Liver (tissue), 8 donors: ENCODE measurements at regions not wholly inside any gene's neighbourhood (a gene's known extent, or its start where the extent isn't known, plus 50 kb on each side); places are given as distances from the start of the nearest gene placed in this dataset.

Experiments
- DNase-seq: peaks from one replicate; pipeline ENCODE4 v3.0.0-alpha.2; 2017; ENCODE audit warnings: low spot score
- H3K27ac ChIP-seq, 2 donors: one replicate each; pipeline ENCODE4 v1.7.0; 2013; ENCODE audit warnings: inconsistent platforms in 2 of 2, low read length in 2 of 2, control low read depth in 1 of 2, low read depth in 1 of 2, mild to moderate bottlenecking in 1 of 2
- H3K27me3 ChIP-seq, 4 donors: one replicate each; pipeline versions ENCODE4 v1.6.1 to v1.7.0; 2013; ENCODE audit warnings: low read length in 3 of 4, inconsistent platforms in 1 of 4, mild to moderate bottlenecking in 1 of 4, moderate library complexity in 1 of 4; ENCODE audit not compliant: control insufficient read depth in 4 of 4, insufficient read depth in 4 of 4
- H3K36me3 ChIP-seq, 4 donors: one replicate each; pipeline versions ENCODE4 v1.6.1 to v1.7.0; 2013; ENCODE audit warnings: low read length in 3 of 4, mild to moderate bottlenecking in 3 of 4, low read depth in 1 of 4, moderate library complexity in 1 of 4; ENCODE audit not compliant: control insufficient read depth in 4 of 4, insufficient read depth in 3 of 4
- H3K4me1 ChIP-seq, 4 donors: one replicate each; pipeline versions ENCODE4 v1.6.1 to v1.7.0; 2013; ENCODE audit warnings: low read length in 3 of 4, mild to moderate bottlenecking in 3 of 4, moderate library complexity in 1 of 4; ENCODE audit not compliant: control insufficient read depth in 4 of 4, insufficient read depth in 4 of 4
- H3K4me3 ChIP-seq, 3 donors: one replicate each; pipeline versions ENCODE4 v1.6.1 to v1.7.0; 2013; ENCODE audit warnings: low read length in 3 of 3, control low read depth in 1 of 3, low read depth in 1 of 3, mild to moderate bottlenecking in 1 of 3
- H3K9ac ChIP-seq, 2 donors: one replicate each; pipeline ENCODE4 v1.7.0; 2013; ENCODE audit warnings: low read length in 2 of 2, mild to moderate bottlenecking in 2 of 2, moderate library complexity in 2 of 2, control low read depth in 1 of 2, low read depth in 1 of 2
- H3K9me3 ChIP-seq, 4 donors: one replicate each; pipeline versions ENCODE4 v1.6.1 to v1.7.0; 2013; ENCODE audit warnings: low read length in 3 of 4; ENCODE audit not compliant: control insufficient read depth in 4 of 4
- CTCF ChIP-seq: fragments of 150-350 bp; IDR thresholded peaks from 2 replicates; pipeline ENCODE4 v1.5.1; 2017; ENCODE audit warnings: improper control_type of control experiment, low read depth, low read length; ENCODE audit not compliant: missing input control
- FOXA1 ChIP-seq: IDR thresholded peaks from 2 replicates; pipeline ENCODE4 v1.6.1; 2016; ENCODE audit warnings: antibody characterized with exemption
- FOXA2 ChIP-seq: IDR thresholded peaks from 2 replicates; pipeline ENCODE4 v1.6.1; 2016; ENCODE audit warnings: antibody characterized with exemption
- GABPA ChIP-seq, 2 donors: IDR thresholded peaks in 1 of 2; conservative IDR thresholded peaks in 1 of 2; 2 replicates each; pipeline ENCODE4 v1.6.1; 2016; ENCODE audit warnings: antibody characterized with exemption in 2 of 2, mild to moderate bottlenecking in 1 of 2, moderate library complexity in 1 of 2
- HNF4A ChIP-seq, 2 donors: conservative IDR thresholded peaks; 2 replicates each; pipeline ENCODE4 v1.6.1; 2016; ENCODE audit warnings: antibody characterized with exemption in 2 of 2, mild to moderate bottlenecking in 2 of 2
- HNF4G ChIP-seq: IDR thresholded peaks from 2 replicates; pipeline ENCODE4 v1.6.1; 2016; ENCODE audit warnings: antibody characterized with exemption
- MAX ChIP-seq: IDR thresholded peaks from 2 replicates; pipeline ENCODE4 v1.6.1; 2016; ENCODE audit warnings: antibody characterized with exemption
- NR2F2 ChIP-seq: IDR thresholded peaks from 2 replicates; pipeline ENCODE4 v1.6.1; 2016; ENCODE audit warnings: antibody characterized with exemption
- RAD21 ChIP-seq, 2 donors: IDR thresholded peaks; 2 replicates each; pipeline ENCODE4 v1.6.1; 2016; ENCODE audit warnings: antibody characterized with exemption in 2 of 2, mild to moderate bottlenecking in 2 of 2
- REST ChIP-seq: IDR thresholded peaks from 2 replicates; pipeline ENCODE4 v1.6.1; 2016; ENCODE audit warnings: antibody characterized with exemption, mild to moderate bottlenecking
- RXRA ChIP-seq, 2 donors: IDR thresholded peaks; 2 replicates each; pipeline ENCODE4 v1.6.1; 2017 to 2018; ENCODE audit warnings: antibody characterized with exemption in 2 of 2, mild to moderate bottlenecking in 1 of 2
- SP1 ChIP-seq: IDR thresholded peaks from 2 replicates; pipeline ENCODE4 v1.6.1; 2018; ENCODE audit warnings: antibody characterized with exemption, mild to moderate bottlenecking
- TAF1 ChIP-seq: conservative IDR thresholded peaks from 2 replicates; pipeline ENCODE4 v1.6.1; 2016; ENCODE audit warnings: antibody characterized with exemption, mild to moderate bottlenecking
- YY1 ChIP-seq: IDR thresholded peaks from 2 replicates; pipeline ENCODE4 v1.6.1; 2016; ENCODE audit warnings: antibody characterized with exemption, mild to moderate bottlenecking
- ZBTB33 ChIP-seq: IDR thresholded peaks from 2 replicates; pipeline ENCODE4 v1.6.1; 2016; ENCODE audit warnings: antibody characterized with exemption
- WGBS: extraction: QIAGEN DNeasy Blood & Tissue Kit; methylation state at CpG from one replicate; pipeline ENCODE4 v1.1.7; 2013; 5-methylcytosine and 5-hydroxymethylcytosine counted together
- donor health status: healthy.
- donor health status: healthy.
- donor health status: healthy.
- donor health status: healthy.
- donor health status: healthy.

- WGBS: 83% methylated on average over 9 of the region's 9 CpGs
- no peaks in the 10 kb centered on the region for H3K27me3 ChIP-seq
- no peak for DNase-seq
Measured at GRCh38 chr21:19236209-19236608, 832.6 kb upstream of the TMPRSS15 start.

GRCh38 chr21:19237608-19238007 lies 834.0 kb upstream of the TMPRSS15 start:
- no peak for DNase-seq

More at GRCh38 chr21:19236209-19236608, 832.6 kb upstream of the TMPRSS15 start:
- no peak overlapping the region for H3K9ac ChIP-seq
- H3K36me3 ChIP-seq: no peaks in the 10 kb centered on the region
- H3K9me3 ChIP-seq: no peaks in the 10 kb centered on the region
- no peak overlapping the region for H3K4me3 ChIP-seq
- no peak overlapping the region for H3K27ac ChIP-seq
- no peaks in the 10 kb centered on the region for H3K4me1 ChIP-seq
- TF ChIP-seq RXRA (IDR thresholded peaks at IDR 0.05): no peak
- no peak for TF ChIP-seq GABPA (IDR thresholded peaks at IDR 0.05 in 1 of 2, conservative IDR thresholded peaks at IDR 0.05 in 1 of 2)
- no peak for TF ChIP-seq YY1
- TF ChIP-seq REST: no peak

More at GRCh38 chr21:19237608-19238007, 834.0 kb upstream of the TMPRSS15 start:
- H3K4me3 ChIP-seq: no peak overlapping the region
- H3K4me1 ChIP-seq: no peaks in the 10 kb centered on the region
- no peaks in the 10 kb centered on the region for H3K9me3 ChIP-seq
- TF ChIP-seq CTCF: no peak
- TF ChIP-seq REST: no peak
- no peak for TF ChIP-seq TAF1
- TF ChIP-seq YY1: no peak
- no peak for TF ChIP-seq ZBTB33
- no peak for TF ChIP-seq MAX
- no peak for TF ChIP-seq NR2F2
- TF ChIP-seq GABPA (IDR thresholded peaks at IDR 0.05 in 1 of 2, conservative IDR thresholded peaks at IDR 0.05 in 1 of 2): no peak
- TF ChIP-seq SP1: no peak
- no peak for TF ChIP-seq FOXA1
- TF ChIP-seq HNF4G: no peak
- no peak for TF ChIP-seq RAD21 (IDR thresholded peaks at IDR 0.05)
- no peak for TF ChIP-seq FOXA2
- no peak for TF ChIP-seq HNF4A (conservative IDR thresholded peaks at IDR 0.05)
- H3K27me3 ChIP-seq: no peaks in the 10 kb centered on the region
- no peaks in the 10 kb centered on the region for H3K36me3 ChIP-seq
- H3K9ac ChIP-seq: no peak overlapping the region
- 52% methylated on average over 1 of the region's 1 CpG for WGBS
- H3K27ac ChIP-seq: no peak overlapping the region
